ENCODE measurements at regions not wholly inside any gene's neighbourhood (a gene's known extent, or its start where the extent isn't known, plus 50 kb on each side); places are given as distances from the start of the nearest gene placed in this dataset.
"Not testable (repeated sequence)": the region's sequence is repeated elsewhere in the genome, so short reads cannot be mapped to it uniquely, and the experiment has no call there.

DNA sequence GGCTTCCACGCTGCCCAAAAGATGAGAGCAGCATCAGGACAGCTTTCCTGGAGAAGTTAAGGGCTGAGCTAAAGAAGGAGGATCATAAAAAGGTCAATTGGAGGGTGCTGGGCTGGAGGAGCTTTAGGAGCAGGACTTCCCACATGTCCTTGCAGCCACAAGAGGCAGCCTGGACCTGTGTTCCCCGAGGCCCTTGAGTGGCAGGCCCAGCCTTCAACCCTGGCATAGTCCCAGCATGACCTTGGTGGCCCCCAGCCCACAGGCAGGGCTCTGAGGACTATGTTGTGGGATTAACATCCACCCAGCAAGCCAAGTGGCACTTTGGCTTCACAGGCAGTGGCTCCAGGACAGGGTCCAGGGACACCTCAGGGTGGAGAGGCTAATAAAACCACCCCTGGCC is 126.8 kb upstream of the MTLN start:
- not testable (repeated sequence) for TF ChIP-seq CTCF (IDR thresholded peaks at IDR 0.05 in 4 of 5, conservative IDR thresholded peaks at IDR 0.05 in 1 of 5); POLR2A (IDR thresholded peaks at IDR 0.05)

All from gastrocnemius medialis (tissue), 4 donors.